Stimulated activated CD8-positive, alpha-beta memory T cell treated with anti-CD3 and anti-CD28 coated beads, Interleukin-4, amount 100 ng/mL, for 48 hours (primary cell): ENCODE measurements at regions not wholly inside any gene's neighbourhood (a gene's known extent, or its start where the extent isn't known, plus 50 kb on each side); places are given as distances from the start of the nearest gene placed in this dataset.
"Not testable (repeated sequence)": the region's sequence is repeated elsewhere in the genome, so short reads cannot be mapped to it uniquely, and the experiment has no call there.

Source experiments
- DNase-seq: peaks from one replicate; pipeline ENCODE4 v3.0.0-alpha.2; 2020

DNA sequence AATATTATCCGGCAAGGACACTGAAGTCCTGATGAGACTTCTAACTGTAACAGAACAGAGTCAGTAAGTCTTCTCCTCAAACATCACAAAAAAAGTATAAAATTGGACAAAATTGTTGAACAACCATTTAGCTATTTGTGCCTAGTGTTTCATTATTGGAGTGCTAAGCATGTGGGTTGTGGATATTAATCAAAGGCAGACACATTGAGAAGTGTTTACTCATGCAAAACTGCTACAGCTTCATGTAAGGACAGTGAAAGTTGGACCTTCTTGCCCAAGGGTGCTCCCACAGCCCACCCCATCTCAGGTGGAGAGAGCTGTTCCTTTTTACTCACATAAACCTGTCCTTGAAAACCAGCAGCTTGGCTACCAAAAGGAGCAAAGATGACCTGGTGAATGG is 355.1 kb upstream of the DAB2 start:
- no peak for DNase-seq

DNA sequence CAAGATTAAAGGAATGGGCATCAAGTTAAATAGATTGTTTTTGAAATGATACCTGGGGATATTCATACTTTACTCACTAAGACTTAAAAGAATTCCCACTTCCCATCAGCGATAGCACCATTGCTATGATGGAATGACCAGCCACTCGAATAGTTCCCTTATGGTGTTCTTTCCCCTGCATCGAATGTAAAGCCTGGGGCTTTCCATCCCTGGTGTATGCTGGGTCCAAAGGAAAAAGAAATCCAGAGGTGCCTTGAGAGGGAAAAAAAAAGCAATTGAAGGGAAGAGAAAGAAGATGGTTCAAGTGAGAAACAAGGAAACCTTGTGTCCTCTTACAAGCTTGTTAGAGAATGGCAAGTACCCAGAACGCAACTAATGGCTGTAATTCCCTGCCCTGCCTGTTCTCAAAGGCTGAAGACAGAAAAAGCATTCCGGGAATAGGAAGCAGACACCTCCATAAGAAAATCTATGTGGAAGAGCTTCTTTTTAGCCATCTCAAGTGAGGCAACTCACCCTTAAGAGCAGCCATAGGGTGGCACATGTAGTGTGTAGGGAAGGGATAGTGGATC is 351.1 kb upstream of the DAB2 start:
- no peak for DNase-seq

DNA sequence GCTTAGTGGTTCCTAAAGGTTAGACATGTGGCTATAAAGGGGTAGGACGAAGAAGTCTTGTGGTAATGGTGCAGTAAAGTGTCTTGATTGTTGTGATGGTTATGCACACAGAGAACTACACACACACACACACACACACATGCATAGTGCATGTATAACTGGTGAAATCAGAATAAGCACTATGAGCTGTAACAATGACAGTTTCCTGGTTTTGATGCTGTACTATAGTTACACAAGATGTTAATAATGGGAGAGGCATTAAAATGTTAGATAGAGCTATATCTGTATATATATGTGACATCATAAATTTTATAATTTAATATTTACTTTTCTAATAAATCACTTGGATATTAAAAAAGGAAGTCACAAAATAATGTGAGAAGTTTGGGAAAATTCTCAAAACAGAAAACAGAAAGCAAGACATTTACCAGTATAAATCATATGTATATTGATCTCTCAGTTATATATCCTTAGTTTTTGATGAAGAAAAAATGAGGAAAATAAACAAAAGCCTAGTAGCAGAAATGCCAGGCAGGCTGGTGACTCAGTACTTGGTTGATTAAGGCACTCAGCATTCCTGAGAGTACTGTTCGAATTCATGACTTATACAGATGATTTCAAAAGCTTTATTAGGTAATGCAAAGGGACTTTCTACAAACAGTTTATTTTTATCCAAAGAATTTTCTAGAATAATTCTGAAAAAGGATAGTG is 350.5 kb upstream of the DAB2 start:
- DNase-seq = no peak

DNA sequence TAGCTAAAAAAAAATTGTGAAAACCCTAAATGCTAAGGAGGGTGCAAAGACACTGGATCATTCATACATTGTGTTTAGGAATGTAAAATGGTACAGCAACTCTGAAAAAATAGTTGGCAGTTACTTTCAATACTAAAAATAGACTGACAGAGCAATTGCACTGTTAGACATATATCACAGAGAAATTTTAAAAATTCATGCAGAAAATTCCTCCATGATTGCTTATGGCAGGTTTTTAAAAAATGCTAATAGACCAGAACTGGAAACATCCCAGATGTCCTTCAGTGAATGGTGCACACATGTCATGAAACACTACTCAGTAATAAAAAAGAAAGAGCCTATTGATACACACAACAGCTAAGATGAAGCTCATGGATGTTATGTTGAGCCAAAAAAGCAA is 349.8 kb upstream of the DAB2 start:
- DNase-seq = no peak

DNA sequence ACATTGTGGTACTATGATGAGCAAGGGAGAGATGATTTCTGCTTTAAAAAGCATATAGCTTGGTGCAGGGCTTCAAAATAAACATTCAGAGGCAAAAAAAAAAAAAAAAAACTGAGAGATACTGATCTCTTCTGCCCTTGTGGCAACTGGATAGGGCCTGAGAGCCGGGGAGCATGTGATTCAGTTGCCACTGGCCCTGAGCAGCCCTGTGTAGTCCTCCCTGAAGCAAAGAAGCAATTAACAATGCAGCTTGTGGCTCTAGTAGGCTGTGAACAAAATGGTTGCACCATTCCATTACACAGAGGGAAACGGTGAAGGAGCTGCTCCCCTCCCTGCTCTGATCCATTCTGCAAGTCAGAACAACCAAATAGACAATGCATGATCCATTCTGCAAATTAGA is 347.5 kb upstream of the DAB2 start:
- DNase-seq = no peak

DNA sequence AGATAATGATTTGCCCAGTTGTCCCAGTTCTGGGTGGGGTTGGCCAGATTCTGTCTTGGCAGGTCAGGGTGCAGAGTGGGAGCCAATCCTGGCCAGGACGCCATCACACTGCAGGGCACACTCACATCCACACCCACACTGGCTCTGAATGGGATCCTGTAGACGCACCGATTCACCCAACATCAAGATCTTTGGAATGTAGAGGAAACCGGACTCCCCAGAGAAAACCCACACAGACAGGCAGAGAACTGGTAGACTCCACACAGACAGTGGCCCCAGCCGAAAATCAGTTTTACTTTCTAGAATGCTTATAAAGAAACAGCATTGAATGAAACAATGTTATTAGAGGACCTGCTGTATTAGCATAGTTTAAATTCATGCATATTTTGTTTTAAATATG is 343.1 kb upstream of the DAB2 start:
- DNase-seq = no peak

DNA sequence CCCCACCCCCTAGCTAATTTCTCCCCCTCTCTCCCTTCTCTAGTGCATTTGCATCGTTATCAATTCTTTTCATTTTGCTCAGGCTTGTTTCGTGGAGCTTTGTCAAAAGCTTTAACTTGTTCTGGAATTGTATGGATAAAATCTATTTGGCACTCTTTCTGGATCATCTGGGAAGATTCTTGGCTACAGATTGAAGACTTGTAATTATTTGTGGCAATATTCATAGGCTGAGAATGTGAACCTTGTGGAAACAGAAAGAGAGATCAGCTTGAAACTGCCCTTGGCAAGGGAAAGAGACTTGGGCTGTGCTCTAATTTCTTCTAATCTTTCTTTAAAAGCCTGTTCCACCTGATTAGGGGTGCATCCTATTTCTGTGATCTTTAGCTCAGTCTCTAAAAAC is 340.6 kb upstream of the DAB2 start:
- DNase-seq = no peak

DNA sequence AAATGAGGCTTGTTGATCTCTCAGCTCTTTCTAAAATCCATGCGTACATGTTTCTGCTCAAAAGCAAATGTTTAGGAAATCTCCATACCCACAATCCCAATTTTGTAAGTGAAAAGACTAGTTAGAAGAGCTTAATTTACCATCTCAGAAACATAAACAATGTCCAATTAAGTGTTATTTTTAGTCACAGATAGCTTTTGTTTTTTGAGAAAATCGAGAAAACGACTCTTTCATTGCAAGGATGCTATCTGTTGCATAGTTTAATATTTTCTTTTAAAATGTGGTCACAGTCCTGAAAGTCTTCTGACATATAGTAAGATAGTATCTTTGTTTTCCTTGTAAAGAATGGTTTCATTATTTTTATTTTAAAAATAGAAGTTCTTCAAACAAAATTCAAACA is 338.0 kb upstream of the DAB2 start:
- no peak for DNase-seq

DNA sequence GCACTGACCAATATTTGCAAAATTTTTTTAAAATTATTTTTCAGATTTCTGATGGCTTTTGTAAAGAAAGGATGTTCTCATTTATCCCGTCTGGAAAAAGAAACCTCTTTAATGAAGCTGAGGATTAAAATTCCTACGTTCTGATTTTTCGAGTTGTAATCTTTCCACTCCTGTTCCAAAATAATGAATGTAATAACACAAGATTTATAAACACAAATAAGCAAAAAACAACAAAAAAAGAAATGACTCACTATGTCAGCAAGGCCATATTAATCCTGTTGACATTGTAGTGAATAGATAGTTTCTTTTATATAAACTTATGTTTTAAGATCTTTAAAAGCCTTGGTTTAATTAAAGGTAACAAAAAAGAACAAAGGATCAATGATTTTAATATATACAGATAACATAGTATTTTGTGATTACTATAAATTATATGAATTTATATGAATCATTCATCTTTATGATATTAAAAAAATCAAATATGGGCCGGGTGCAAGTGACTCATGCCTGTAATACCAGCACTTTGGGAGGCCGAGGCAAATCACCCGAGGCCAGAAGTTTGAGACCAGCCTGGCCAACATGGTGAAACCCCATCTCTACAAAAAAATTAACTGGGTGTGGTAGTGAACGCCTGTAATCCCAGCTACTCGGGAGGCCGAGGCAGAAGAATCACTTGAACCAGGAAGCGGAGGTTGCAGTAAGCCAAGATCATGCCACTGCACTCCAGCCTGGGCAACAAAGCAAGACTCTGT is 336.6 kb upstream of the DAB2 start:
- DNase-seq = no peak

DNA sequence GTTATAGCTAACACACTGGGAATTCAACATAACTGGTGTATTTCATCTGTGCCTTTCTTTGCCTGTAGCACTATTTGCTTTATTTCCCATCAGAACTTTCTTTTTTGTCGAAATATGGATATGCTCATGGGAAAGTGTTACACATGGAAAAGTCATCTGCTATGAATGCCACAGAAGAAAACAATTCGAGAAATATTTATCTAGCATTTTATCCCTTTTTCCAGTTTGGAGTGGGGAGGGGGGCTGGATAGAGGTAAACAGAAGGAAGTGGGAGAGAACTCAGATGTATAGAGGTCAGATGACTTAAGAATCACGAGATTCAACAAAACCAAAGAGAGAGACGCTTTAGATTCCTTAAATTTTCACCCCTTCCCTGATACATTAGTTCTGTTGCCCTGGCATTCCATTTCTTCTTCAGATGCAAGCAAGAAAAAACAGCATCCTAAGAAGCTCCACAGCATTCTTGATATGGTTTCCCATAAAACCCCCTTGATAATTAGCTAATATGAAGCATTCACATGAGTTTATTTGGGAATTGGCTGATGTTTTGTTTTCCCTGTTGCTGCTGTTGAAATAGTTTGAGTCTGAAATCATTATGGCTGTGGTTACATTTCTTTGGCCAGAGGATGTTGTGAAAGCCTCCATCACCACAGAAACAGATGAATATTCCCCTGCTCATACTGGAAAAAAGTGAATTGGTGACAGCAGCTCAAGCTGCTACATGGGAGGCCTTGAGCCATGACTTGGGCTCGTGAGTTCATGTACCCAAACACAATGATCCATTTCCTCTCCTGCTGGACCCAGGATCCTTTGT is 335.8 kb upstream of the DAB2 start:
- DNase-seq = no peak

DNA sequence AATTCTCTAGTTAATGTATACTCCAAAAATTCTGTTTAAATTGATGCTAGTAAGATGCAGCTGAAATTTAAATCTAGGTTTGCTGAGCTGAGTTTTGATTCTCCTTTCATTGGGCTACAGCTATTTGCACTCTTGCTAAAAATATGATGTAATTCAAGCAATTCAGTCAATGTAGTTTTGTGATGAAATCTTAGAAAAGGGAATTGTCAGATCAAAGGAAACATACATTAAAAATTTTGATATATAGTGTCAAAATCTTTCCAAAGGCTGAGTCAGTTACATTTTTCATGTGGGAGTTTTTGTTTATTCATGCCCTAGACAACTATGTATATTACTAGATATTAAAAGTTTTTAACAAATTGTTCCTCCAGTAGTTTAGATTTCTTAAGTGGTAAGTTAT is 334.9 kb upstream of the DAB2 start:
- DNase-seq = no peak

DNA sequence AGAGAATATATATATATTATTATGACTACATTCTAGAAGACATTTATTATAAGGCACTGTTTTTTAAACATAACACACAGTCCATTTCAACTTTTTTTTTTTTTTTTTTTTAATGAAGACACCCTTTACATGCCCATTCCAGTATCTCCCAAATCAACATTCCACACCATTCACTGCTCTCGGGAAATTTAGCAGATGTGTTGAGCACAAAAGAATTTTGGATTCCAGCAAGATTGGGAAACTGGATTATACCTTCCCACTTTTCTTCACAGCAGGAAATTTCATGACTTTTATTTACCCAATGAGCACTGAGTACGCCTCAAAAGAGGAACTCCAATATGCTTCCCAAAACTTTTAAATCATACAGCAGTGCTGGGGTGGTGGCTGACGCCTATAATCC is 333.6 kb upstream of the DAB2 start:
- DNase-seq = no peak

DNA sequence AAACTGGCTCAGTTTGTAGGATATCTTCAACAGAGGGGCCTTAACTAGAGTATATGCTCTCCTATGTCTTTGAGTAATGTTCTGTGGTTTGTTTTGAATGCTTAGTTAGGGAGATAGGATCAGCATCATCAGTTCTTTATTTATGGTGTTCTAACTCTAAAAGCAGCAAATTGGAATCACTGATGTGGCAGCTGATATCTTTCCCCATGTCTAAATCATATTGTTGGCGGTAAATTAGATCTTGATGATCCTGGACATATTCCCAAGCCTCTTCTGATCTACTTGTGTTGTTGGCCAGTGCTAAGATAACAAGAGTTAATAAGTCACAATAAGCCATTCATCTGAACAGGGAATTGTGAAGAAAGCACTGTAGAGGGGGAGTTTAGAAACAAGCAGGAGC is 332.4 kb upstream of the DAB2 start:
- no peak for DNase-seq

DNA sequence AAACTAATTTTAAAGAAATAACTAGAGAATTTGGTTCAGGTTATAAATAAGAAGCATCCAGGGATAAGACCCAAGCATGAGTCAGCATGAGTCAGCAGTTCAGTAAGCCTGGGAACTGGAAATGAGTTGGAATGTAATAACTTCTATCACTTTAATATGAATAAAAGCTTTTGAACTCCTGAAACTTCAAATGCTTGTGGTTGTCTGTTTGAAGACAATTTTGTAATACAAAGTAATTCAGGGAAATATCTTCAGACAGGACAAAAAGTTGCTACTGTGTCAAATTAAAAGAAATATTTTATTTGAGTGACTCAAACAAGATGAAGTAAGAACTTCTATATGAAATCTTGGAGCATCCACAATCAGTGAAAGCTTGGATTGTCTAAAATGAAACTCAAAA is 331.2 kb upstream of the DAB2 start:
- no peak for DNase-seq

DNA sequence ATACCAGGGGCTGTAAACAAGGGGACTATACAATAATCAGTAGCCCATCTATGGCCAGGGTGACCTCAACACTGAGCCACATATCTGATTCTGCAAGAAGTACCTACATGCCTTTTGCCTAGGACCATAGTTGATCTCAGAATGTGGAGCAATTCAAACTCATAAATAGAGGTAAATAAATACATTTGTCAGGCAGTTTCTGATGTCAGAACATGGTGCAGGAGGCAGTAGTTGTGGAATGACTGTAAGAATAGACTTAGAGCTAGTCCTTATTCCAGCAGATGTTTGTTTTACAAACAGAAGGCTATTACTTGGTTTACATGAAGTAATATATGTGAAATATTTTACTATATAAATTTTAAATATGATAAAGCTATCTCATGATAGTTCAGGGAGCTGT is 330.7 kb upstream of the DAB2 start:
- DNase-seq = no peak

DNA sequence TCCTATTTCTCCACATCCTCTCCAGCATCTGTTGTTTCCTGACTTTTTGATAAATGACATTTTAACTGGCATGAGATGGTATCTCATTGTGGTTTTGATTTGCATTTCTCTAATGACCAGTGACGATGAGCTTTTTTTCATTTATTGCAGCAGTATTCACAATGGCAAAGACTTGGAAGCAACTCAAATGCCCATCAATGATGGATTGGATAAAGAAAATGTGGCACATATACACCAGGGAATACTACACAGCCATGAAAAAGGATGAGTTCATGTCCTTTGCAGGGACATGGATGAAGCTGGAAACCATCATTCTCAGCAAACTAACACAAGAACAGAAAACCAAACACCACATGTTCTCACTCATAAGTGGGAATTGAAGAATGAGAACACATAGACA is 329.0 kb upstream of the DAB2 start:
- not testable (repeated sequence) for DNase-seq

DNA sequence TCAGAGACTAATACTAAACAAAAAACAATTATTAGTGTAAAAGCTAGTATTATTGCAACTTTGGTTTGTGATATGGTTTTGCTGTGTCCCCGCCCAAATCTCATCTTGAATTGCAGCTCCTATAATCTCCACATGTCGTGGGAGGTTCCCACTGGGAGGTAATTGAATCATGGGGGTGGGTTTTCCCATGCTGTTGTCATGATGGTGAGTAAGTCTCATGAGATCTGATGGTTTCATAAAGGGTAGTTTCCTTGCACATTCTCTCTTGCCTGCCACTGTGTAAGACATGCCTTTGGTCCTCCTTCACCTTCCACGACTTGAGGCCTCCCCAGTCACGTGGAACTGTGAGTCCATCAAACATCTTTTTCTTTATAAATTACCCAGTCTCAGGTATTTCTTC is 325.9 kb upstream of the DAB2 start:
- DNase-seq = no peak

DNA sequence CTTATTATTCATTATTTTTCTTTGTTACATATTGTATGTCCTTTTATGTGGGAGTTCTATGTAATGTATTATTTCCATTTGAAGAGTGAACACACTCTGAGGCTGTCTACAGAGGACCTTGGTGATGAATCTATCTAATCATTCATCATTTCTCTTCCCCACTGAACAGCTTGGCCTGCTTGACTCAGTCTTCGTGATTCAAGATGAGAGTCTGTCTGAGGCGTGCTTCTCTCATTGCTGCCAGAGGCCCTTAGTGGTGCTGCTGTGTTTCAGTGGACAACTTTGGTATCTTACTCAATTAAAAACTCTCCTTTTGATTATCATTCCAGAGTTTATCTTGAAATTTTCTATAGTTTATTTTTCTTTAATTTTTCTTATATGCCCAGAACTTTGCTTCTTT is 318.1 kb upstream of the DAB2 start:
- no peak for DNase-seq

DNA sequence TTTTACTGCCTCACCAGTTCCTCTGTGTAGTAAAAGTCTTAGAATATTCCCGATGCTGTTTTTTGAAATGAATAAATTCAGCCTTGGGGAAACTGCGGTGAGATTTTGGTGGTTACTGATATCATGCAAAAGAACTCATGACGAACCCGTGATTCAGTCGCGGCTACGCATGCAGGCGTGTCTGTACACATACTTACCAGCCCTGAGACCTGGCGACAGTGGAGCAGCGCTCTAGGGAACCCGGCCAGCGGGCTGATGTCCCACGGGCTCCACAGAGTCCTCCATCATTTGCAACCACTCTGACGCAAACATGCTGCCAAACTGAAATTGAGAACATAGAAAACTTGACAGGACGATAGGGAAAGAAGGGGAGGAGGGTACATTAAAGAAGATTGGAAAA is 315.6 kb upstream of the DAB2 start:
- DNase-seq = no peak

DNA sequence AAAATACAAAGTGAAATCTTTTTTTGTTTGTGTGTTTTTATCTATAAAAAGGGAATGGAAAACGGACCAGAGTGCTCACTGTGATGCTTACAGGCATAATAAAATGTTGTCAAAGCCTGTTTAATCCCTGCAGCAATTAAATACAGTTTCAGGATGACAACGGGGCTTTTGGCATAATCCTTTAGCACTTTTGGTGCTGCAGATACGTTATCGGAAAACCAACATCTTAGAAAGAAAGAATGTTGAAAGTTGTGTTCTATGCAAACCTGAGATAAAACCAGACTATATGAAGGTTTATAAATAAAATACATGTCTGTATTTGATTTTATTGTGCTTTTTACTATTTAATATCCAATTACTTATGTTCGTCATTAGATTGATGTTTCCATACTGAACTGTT is 307.4 kb upstream of the DAB2 start:
- no peak for DNase-seq

DNA sequence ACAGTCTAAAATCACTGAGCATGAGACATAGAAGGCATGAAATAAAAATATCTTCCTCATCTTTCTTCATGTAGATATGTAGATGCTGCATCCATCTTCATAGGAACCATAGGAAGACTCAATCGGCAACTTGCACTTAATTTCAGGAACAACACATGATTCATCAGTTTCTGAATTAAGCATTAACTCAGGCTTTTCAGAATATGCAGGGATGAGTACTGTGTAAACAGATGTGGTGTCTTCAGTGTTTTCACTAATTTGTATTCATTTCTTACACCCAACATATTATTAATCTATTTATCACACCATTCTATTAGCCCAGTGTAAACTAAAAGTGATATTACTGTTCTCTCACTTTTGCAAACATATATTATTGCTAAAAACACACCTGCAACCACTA is 305.9 kb upstream of the DAB2 start:
- DNase-seq = no peak

DNA sequence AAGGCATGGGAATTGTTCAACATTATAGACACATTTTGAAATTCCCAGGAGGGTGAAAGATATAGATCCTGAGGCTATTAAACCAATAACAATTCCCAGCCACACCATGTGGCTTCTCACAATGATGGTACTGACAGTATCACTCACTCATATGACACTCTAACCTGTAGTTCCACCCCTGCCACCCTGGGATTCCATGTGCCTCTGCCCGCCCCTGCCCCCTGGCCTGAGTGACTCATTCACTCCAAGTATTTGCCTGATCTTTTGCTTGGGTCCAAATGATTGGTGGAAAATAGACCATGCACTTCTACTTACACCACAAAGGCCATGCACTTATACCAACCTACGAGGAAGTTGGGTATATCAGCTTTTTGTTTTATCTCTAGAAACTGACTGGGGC is 305.2 kb upstream of the DAB2 start:
- DNase-seq = no peak

DNA sequence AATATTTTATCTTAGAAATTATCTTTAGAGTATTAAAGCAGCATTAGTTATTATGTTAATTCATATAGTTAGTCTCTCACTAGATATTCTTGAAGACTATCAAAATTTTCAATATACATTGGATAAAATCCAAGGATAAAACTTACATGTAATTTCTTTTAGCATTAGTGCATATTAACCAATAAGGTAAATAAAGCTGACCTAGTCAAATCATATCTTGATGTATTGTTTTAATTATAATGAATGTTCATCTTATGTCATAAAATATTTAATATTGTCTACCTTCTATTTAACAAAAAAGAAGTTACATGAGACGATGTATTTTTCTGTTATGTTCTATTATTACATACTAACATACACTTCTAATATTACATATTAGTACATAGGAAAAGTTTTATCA is 301.7 kb upstream of the DAB2 start:
- no peak for DNase-seq

DNA sequence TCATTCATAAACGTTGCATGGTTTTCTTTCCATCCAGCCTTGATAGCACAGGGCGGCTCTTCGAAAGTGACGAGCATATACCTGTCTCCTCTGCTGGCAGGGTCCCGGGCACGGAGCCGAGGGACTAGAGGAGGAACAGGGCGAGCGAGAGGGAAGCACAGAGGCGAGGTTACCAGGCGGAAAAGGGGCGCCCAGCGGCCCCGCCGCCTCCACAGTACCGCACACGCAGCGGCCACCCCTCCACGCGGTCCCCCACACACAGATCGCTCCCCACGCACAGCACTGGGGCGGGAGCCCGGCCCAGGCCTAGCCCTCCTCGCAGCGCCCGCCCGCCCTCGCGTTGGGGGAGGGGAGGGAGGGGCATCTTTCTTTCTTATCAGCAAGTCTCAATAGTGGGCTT is 296.6 kb upstream of the DAB2 start:
- DNase-seq = no peak
